DND-41 (cell line): ENCODE measurements at regions not wholly inside any gene's neighbourhood (a gene's known extent, or its start where the extent isn't known, plus 50 kb on each side); places are given as distances from the start of the nearest gene placed in this dataset.

ENCODE experiments used
- ATAC-seq: fragments of 200-7000 bp; cut with Tn5 transposase; 3 replicates; pipeline ENCODE4 v1.9.1; 2021; ENCODE audit warnings: low read depth; ENCODE audit not compliant: insufficient read depth
- DNase-seq: peaks from one replicate; pipeline ENCODE4 v3.0.0-alpha.2; 2020
- H2AFZ ChIP-seq: 2 replicates; pipeline ENCODE4 v1.6.0; 2012; ENCODE audit warnings: low read depth, low read length
- H3K27ac ChIP-seq: 2 replicates; pipeline ENCODE4 v1.5.1; 2012; ENCODE audit warnings: low read length, inconsistent platforms
- H3K27me3 ChIP-seq: fragments of 200-600 bp; sonication (generic); 2 replicates; pipeline ENCODE4 v1.6.0; 2012; ENCODE audit warnings: low read length, mild to moderate bottlenecking, inconsistent platforms; ENCODE audit not compliant: insufficient read depth, poor library complexity
- H3K36me3 ChIP-seq: 2 replicates; pipeline ENCODE4 v1.5.1; 2012; ENCODE audit warnings: low read length, inconsistent platforms; ENCODE audit not compliant: insufficient read depth
- H3K4me1 ChIP-seq: 2 replicates; pipeline ENCODE4 v1.5.1; 2012; ENCODE audit warnings: mild to moderate bottlenecking, low read length; ENCODE audit not compliant: insufficient read depth
- H3K4me2 ChIP-seq: 2 replicates; pipeline ENCODE4 v1.6.0; 2012; ENCODE audit warnings: mild to moderate bottlenecking, moderate library complexity, low read length, inconsistent platforms; ENCODE audit not compliant: insufficient read depth
- H3K4me3 ChIP-seq, 2 experiments: fragments of 200-600 bp in 1 of 2; shearing (Covaris generic) in 1 of 2; 2 replicates each; pipeline ENCODE4 v1.5.1; 2012 to 2016; ENCODE audit warnings: inconsistent platforms in 2 of 2, low read length in 2 of 2, mild to moderate bottlenecking in 2 of 2, low read depth in 1 of 2, moderate library complexity in 1 of 2
- H3K79me2 ChIP-seq: 2 replicates; pipeline ENCODE4 v1.6.0; 2012; ENCODE audit warnings: low read length, inconsistent platforms; ENCODE audit not compliant: insufficient read depth
- H3K9ac ChIP-seq: 2 replicates; pipeline ENCODE4 v1.6.0; 2012; ENCODE audit warnings: low read depth, mild to moderate bottlenecking, inconsistent platforms, low read length, moderate library complexity
- H3K9me3 ChIP-seq: 2 replicates; pipeline ENCODE4 v1.5.1; 2012; ENCODE audit warnings: low read length, moderate library complexity, mild to moderate bottlenecking, inconsistent platforms; ENCODE audit not compliant: insufficient read depth, severe bottlenecking
- H4K20me1 ChIP-seq: 2 replicates; pipeline ENCODE4 v1.6.0; 2012; ENCODE audit warnings: low read length; ENCODE audit not compliant: insufficient read depth
- CTCF ChIP-seq: IDR thresholded peaks from 2 replicates; pipeline ENCODE4 v1.5.1; 2012; ENCODE audit warnings: borderline replicate concordance, low read length, moderate library complexity, mild to moderate bottlenecking; ENCODE audit not compliant: poor library complexity, severe bottlenecking; ENCODE audit errors: extremely low read depth
- EZH2 ChIP-seq: IDR thresholded peaks from 3 replicates; pipeline ENCODE4 v1.6.1; 2012; ENCODE audit warnings: borderline replicate concordance, low read depth, mild to moderate bottlenecking, moderate library complexity, low read length, inconsistent platforms; ENCODE audit not compliant: severe bottlenecking

GRCh38 chr3:115503394-115503793 is 119.9 kb upstream of the GAP43 start:
- Histone ChIP-seq H3K9ac (no peak overlapping the region), H4K20me1 (no peaks in the 10 kb centered on the region), H2AFZ (no peak overlapping the region), H3K79me2 (no peaks in the 10 kb centered on the region), H3K4me2 (no peak overlapping the region), H3K27me3 (no peaks in the 10 kb centered on the region), H3K4me3 (no peak overlapping the region), H3K36me3 (no peaks in the 10 kb centered on the region), H3K4me1 (no peaks in the 10 kb centered on the region), H3K9me3 (no peaks in the 10 kb centered on the region), H3K27ac (no peak overlapping the region)
- DNase-seq: no peak
- no peak for ATAC-seq
- TF ChIP-seq EZH2: no peak
- TF ChIP-seq CTCF: no peak

- DNase-seq: no peak
- Histone ChIP-seq H3K27me3 (no peaks in the 10 kb centered on the region), H3K27ac (no peak overlapping the region), H4K20me1 (no peaks in the 10 kb centered on the region), H3K9ac (no peak overlapping the region), H3K4me2 (no peak overlapping the region), H3K36me3 (no peaks in the 10 kb centered on the region), H3K4me3 (no peak overlapping the region), H3K4me1 (no peaks in the 10 kb centered on the region), H3K9me3 (no peaks in the 10 kb centered on the region), H3K79me2 (no peaks in the 10 kb centered on the region), H2AFZ (no peak overlapping the region)
- ATAC-seq: no peak
- no peak for TF ChIP-seq CTCF
- TF ChIP-seq EZH2: no peak
Measured at GRCh38 chr3:115508562-115508961, 114.7 kb upstream of the GAP43 start.

GRCh38 chr3:115512565-115513415 is 110.5 kb upstream of the GAP43 start:
- no peaks in the 10 kb centered on the region for H4K20me1 ChIP-seq
- H3K27me3 ChIP-seq: peaks cover 4% of the 10 kb centered on the region
- no peak for TF ChIP-seq CTCF
- no peak for TF ChIP-seq EZH2
- H3K9ac ChIP-seq: no peak overlapping the region
- H3K9me3 ChIP-seq: no peaks in the 10 kb centered on the region
- no peak overlapping the region for H3K4me3 ChIP-seq
- H3K79me2 ChIP-seq: no peaks in the 10 kb centered on the region
- H3K27ac ChIP-seq: no peak overlapping the region
- no peak overlapping the region for H3K4me2 ChIP-seq
- ATAC-seq: no peak
- H3K4me1 ChIP-seq: no peaks in the 10 kb centered on the region
- no peak overlapping the region for H2AFZ ChIP-seq
- H3K36me3 ChIP-seq: no peaks in the 10 kb centered on the region
- no peak for DNase-seq
